Right atrium auricular region (tissue), 2 donors: ENCODE measurements at regions not wholly inside any gene's neighbourhood (a gene's known extent, or its start where the extent isn't known, plus 50 kb on each side); places are given as distances from the start of the nearest gene placed in this dataset.

Experiments
- DNase-seq: peaks from one replicate; pipeline ENCODE4 v3.0.0-alpha.2; 2019; ENCODE audit warnings: low spot score
- H3K27ac ChIP-seq, 2 donors: fragments of 200-600 bp; sonication (generic); 1 replicate in 1 of 2; 2 replicates in 1 of 2; pipeline ENCODE4 v1.5.1; 2016 to 2019
- H3K27me3 ChIP-seq, 2 donors: fragments of 200-600 bp; sonication (generic); one replicate each; pipeline versions ENCODE4 v1.5.1 to v1.6.0; 2017 to 2019
- H3K36me3 ChIP-seq: fragments of 200-600 bp; sonication (generic); one replicate; pipeline ENCODE4 v1.5.1; 2016
- H3K4me1 ChIP-seq, 2 donors: fragments of 200-600 bp; sonication (generic); one replicate each; pipeline versions ENCODE4 v1.5.1 to v1.6.0; 2017 to 2019
- H3K4me3 ChIP-seq, 2 donors: fragments of 200-600 bp; sonication (generic); 1 replicate in 1 of 2; 2 replicates in 1 of 2; pipeline ENCODE4 v1.5.1; 2017 to 2019; ENCODE audit warnings: mild to moderate bottlenecking in 1 of 2, moderate library complexity in 1 of 2
- H3K9me3 ChIP-seq, 2 donors: fragments of 200-600 bp; sonication (generic); one replicate each; pipeline ENCODE4 v1.5.1; 2019
- TF ChIP-seq, protein P1 (sequence below), 2 donors: fragments of 200-600 bp; sonication (generic); IDR thresholded peaks; one replicate each; pipeline ENCODE4 v1.5.1; 2019; ENCODE audit warnings: antibody characterized with exemption in 2 of 2

- Histone ChIP-seq H3K27me3 (no peaks in the 10 kb centered on the region), H3K4me3 (no peak overlapping the region), H3K4me1 (no peaks in the 10 kb centered on the region), H3K36me3 (no peaks in the 10 kb centered on the region), H3K9me3 (peaks cover 10 to 25% of the 10 kb centered on the region in 2 donors), H3K27ac (no peak overlapping the region)
- DNase-seq = no peak
- TF ChIP-seq, protein P1, sequence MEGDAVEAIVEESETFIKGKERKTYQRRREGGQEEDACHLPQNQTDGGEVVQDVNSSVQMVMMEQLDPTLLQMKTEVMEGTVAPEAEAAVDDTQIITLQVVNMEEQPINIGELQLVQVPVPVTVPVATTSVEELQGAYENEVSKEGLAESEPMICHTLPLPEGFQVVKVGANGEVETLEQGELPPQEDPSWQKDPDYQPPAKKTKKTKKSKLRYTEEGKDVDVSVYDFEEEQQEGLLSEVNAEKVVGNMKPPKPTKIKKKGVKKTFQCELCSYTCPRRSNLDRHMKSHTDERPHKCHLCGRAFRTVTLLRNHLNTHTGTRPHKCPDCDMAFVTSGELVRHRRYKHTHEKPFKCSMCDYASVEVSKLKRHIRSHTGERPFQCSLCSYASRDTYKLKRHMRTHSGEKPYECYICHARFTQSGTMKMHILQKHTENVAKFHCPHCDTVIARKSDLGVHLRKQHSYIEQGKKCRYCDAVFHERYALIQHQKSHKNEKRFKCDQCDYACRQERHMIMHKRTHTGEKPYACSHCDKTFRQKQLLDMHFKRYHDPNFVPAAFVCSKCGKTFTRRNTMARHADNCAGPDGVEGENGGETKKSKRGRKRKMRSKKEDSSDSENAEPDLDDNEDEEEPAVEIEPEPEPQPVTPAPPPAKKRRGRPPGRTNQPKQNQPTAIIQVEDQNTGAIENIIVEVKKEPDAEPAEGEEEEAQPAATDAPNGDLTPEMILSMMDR (IDR thresholded peaks at IDR 0.05) = no peak
These were observed 392.5 kb downstream of the PBX1 start for GRCh38 chr1:164951508-164951907.

DNA sequence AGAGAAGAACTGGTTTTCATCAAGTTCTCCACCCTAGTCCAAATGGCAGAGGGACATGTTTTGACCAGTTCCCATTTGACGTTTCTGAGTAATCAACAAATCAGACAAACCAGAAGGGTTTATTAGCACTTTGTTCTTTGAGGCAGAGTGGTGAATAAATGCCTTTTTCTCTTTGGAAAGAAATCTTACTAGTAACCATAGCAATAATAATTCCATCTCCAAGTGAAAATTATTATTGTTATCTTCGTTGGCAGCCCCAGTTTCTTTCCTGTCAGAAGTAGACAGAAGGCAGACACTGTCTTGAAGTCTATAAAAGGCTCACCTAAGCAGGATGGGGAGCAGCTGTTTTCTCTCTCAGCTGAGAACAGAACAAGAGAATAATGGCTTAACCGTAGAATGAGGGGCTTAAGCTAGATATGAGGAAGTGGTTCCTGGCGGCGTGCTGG is 391.6 kb downstream of the PBX1 start:
- H3K36me3 ChIP-seq = no peaks in the 10 kb centered on the region
- TF ChIP-seq, protein P1 (IDR thresholded peaks at IDR 0.05) = no peak
- no peak overlapping the region for H3K4me3 ChIP-seq
- peaks cover 10 to 25% of the 10 kb centered on the region in 2 donors for H3K9me3 ChIP-seq
- H3K27me3 ChIP-seq = no peaks in the 10 kb centered on the region
- no peaks in the 10 kb centered on the region for H3K4me1 ChIP-seq
- H3K27ac ChIP-seq = no peak overlapping the region
- DNase-seq = no peak

DNA sequence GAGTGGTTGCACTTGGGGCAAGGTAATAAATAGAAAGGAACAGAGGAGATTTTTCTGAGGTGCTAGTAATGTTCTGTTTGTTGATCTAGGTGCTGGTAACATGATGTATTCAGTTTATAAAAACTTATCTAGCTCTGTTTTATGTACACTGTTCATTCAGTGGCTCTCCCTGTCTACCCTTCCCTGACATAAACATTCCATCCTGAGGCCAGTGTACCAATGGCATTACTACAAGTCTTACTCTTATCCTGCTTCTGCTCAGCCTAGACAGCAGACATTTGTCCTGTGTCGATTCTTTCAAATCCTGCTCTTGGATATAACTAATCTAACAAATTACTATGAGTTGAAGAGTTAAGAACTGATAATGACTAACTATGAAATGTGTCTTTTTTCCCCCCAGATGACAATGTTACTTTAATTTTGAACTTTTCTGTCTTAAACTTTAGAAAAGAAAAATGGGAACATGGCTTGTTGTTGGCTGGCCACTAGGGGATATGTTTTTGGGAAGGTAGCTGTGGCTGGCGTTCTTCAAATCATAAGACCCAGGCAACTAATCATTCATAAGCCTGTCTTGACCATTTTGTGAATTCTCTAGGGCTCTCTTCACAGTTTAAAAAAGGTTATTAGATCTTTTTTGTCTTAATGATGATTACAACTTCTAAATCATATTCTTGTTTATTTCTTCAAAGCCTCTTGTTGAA is 390.9 kb downstream of the PBX1 start:
- peaks cover 10 to 25% of the 10 kb centered on the region in 2 donors for H3K9me3 ChIP-seq
- no peaks in the 10 kb centered on the region for H3K4me1 ChIP-seq
- no peak overlapping the region for H3K27ac ChIP-seq
- no peak for DNase-seq
- no peak overlapping the region for H3K4me3 ChIP-seq
- TF ChIP-seq, protein P1 (IDR thresholded peaks at IDR 0.05) = peak in 1 of 2 donors; percentile 32
- H3K36me3 ChIP-seq = no peaks in the 10 kb centered on the region
- no peaks in the 10 kb centered on the region for H3K27me3 ChIP-seq

DNA sequence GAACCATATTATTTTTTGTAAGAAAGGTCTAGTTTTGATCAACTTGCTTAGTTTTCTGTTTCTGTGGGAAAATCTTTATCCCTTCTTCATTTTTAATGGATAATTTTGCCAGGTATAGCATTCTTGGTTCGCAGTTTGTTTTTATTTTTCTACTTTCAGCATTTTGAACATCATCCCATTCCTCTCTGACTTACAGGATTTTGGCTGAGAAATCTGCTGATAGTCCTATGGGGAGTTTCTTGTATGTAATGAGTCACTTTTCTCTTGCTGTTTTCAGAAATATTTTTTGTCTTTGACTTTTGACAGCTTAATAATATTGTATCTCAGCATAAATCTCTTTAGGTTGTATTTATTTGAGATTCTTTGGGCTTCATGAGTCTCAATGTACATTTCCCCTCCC is 389.1 kb downstream of the PBX1 start:
- H3K27me3 ChIP-seq = no peaks in the 10 kb centered on the region
- TF ChIP-seq, protein P1 (IDR thresholded peaks at IDR 0.05) = no peak
- no peak for DNase-seq
- H3K9me3 ChIP-seq = peaks cover 10 to 25% of the 10 kb centered on the region in 2 donors
- H3K36me3 ChIP-seq = no peaks in the 10 kb centered on the region
- no peak overlapping the region for H3K4me3 ChIP-seq
- no peak overlapping the region for H3K27ac ChIP-seq
- H3K4me1 ChIP-seq = no peaks in the 10 kb centered on the region

DNA sequence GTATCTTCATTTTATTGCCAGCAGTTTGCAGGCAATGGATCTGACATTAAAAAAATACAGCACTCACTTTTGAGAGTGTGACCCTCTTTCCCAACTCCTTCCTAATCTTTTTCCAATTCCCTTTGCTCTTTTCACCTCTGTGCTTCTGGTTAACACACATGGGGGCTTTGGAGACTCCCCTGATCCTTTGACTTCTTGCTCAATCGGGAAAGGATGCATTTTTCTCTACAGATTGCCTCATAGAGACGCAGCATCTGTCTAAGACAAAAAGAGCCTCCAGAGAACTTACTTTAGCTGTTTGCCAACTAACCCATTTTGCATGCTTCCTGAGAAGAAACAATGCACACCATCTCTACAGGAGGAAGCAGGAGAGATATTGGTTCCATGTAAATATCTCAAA is 378.3 kb downstream of the PBX1 start:
- Histone ChIP-seq H3K4me1 (no peaks in the 10 kb centered on the region), H3K9me3 (no peaks in the 10 kb centered on the region), H3K36me3 (no peaks in the 10 kb centered on the region), H3K27ac (no peak overlapping the region), H3K4me3 (no peak overlapping the region), H3K27me3 (no peaks in the 10 kb centered on the region)
- DNase-seq = no peak
- TF ChIP-seq, protein P1 (IDR thresholded peaks at IDR 0.05) = no peak

DNA sequence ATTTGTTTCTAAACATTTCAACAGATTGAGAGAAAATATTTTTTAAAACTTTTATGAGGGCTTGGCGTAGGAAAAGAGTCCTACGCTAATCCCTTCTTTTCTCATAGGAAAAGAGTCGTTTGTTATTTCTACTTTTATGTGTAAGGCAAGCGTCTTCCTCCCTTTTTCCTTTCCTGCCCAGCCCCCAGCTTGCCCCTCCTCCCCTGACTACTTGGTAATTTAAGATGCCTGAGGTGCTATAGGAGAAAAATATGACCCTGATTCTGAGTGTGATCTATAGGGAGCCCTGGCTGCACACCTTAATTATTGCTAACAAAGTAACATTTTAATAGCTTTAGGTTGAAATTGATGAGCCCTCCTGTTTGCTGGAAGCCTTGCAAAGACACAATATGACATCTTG is 373.6 kb downstream of the PBX1 start:
- no peak overlapping the region for H3K4me3 ChIP-seq
- no peaks in the 10 kb centered on the region for H3K9me3 ChIP-seq
- H3K36me3 ChIP-seq = no peaks in the 10 kb centered on the region
- H3K4me1 ChIP-seq = no peaks in the 10 kb centered on the region
- no peaks in the 10 kb centered on the region for H3K27me3 ChIP-seq
- no peak for DNase-seq
- TF ChIP-seq, protein P1 (IDR thresholded peaks at IDR 0.05) = no peak
- no peak overlapping the region for H3K27ac ChIP-seq
